HFFc6 (cell line): ENCODE measurements at regions not wholly inside any gene's neighbourhood (a gene's known extent, or its start where the extent isn't known, plus 50 kb on each side); places are given as distances from the start of the nearest gene placed in this dataset.

Source experiments
- DNase-seq: peaks from one replicate; pipeline ENCODE4 v3.0.0-alpha.2; 2018
- H3K27ac Mint-ChIP-seq: 2 replicates; pipeline ENCODE4 v1.8.0; 2020; ENCODE audit warnings: mild to moderate bottlenecking, mixed read lengths
- H3K27me3 Mint-ChIP-seq: 2 replicates; pipeline ENCODE4 v1.8.0; 2021; ENCODE audit warnings: mild to moderate bottlenecking, moderate library complexity, mixed read lengths; ENCODE audit not compliant: insufficient read depth
- H3K36me3 Mint-ChIP-seq: 2 replicates; pipeline ENCODE4 v1.8.0; 2021; ENCODE audit warnings: low read depth, mixed read lengths
- H3K4me1 Mint-ChIP-seq: 2 replicates; pipeline ENCODE4 v1.8.0; 2020; ENCODE audit warnings: low read depth, mixed read lengths
- H3K4me3 Mint-ChIP-seq: 2 replicates; pipeline ENCODE4 v1.8.0; 2020; ENCODE audit warnings: mild to moderate bottlenecking, moderate library complexity, mixed read lengths
- H3K9me3 Mint-ChIP-seq: 2 replicates; pipeline ENCODE4 v1.8.0; 2020; ENCODE audit warnings: mild to moderate bottlenecking, mixed read lengths
- TF ChIP-seq, protein P1 (sequence below): fragments of 200-600 bp; sonication (generic); IDR thresholded peaks from 2 replicates; pipeline ENCODE4 v1.5.0; 2021; ENCODE audit warnings: antibody characterized with exemption, mild to moderate bottlenecking

DNA sequence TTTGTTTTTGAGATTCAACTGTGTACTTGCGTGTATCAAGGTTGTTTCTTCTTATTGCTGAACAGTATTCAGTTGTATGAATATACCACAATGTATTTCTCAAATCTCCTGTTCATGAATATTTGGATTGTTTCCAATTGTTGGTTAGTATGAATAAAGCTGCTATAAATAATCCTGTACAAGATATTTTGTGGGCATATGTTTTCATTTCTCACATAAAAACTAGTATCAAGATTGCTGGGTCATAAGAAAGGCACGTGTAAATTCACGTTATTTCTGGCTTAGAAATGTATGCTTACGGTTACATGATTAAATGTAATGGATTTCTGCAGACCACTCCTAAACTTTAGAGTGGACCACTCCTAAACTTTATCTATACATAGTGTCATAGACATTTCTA is 96.6 kb downstream of the BTBD3 start:
- H3K4me1 Mint-ChIP-seq: no peaks in the 10 kb centered on the region
- H3K27me3 Mint-ChIP-seq: peaks cover 3% of the 10 kb centered on the region
- no peaks in the 10 kb centered on the region for H3K9me3 Mint-ChIP-seq
- no peak overlapping the region for H3K4me3 Mint-ChIP-seq
- H3K36me3 Mint-ChIP-seq: no peaks in the 10 kb centered on the region
- TF ChIP-seq, protein P1, sequence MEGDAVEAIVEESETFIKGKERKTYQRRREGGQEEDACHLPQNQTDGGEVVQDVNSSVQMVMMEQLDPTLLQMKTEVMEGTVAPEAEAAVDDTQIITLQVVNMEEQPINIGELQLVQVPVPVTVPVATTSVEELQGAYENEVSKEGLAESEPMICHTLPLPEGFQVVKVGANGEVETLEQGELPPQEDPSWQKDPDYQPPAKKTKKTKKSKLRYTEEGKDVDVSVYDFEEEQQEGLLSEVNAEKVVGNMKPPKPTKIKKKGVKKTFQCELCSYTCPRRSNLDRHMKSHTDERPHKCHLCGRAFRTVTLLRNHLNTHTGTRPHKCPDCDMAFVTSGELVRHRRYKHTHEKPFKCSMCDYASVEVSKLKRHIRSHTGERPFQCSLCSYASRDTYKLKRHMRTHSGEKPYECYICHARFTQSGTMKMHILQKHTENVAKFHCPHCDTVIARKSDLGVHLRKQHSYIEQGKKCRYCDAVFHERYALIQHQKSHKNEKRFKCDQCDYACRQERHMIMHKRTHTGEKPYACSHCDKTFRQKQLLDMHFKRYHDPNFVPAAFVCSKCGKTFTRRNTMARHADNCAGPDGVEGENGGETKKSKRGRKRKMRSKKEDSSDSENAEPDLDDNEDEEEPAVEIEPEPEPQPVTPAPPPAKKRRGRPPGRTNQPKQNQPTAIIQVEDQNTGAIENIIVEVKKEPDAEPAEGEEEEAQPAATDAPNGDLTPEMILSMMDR: no peak
- no peak for DNase-seq
- H3K27ac Mint-ChIP-seq: no peak overlapping the region

DNA sequence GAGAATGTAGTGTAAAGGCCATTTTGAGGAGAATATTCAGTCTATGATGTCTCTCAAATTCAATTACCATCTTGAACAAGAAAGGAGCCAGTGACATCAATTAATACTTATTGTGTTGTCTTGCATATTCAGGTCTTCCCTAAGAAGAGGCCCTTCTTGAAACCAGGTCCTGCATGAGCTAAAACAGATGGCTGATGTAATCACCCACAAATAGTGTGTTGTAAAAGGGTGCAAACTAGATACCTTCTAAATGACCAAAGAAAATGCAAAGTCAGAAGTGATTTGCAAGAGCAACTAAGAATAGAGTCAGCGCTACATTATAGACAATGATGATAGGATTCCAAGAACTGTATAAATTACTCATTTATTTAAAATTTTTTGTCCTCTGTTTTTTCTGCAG is 97.0 kb downstream of the BTBD3 start:
- H3K36me3 Mint-ChIP-seq: no peaks in the 10 kb centered on the region
- no peaks in the 10 kb centered on the region for H3K4me1 Mint-ChIP-seq
- no peak for DNase-seq

DNA sequence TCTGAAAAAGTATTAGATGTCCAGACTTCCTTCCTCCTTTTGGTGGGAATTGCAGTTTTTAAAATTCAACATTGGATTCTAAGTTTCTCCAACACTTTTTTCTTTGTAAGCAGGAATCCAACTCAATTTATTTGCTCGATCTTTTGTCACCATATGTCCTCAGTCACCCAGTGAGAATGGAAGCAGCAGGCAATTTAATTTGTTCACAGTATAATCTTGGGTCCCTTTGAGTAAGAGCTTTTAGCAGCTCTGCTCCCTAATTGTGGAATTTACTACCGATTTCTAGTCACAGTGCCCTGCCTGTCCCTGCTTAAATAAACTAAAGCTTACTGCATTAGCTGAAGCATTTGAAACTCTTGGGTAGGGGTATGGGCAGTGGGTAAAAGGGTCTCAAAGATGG is 98.6 kb downstream of the BTBD3 start:
- H3K36me3 Mint-ChIP-seq: no peaks in the 10 kb centered on the region
- no peak overlapping the region for H3K4me3 Mint-ChIP-seq
- H3K9me3 Mint-ChIP-seq: no peaks in the 10 kb centered on the region
- DNase-seq: no peak
- no peaks in the 10 kb centered on the region for H3K4me1 Mint-ChIP-seq
- H3K27ac Mint-ChIP-seq: no peak overlapping the region
- peaks cover 3% of the 10 kb centered on the region for H3K27me3 Mint-ChIP-seq
- TF ChIP-seq, protein P1: no peak

More for the DNA sequence above, 97.0 kb downstream of the BTBD3 start:
- TF ChIP-seq, protein P1: no peak
- H3K27ac Mint-ChIP-seq: no peak overlapping the region
- H3K27me3 Mint-ChIP-seq: peaks cover 3% of the 10 kb centered on the region
- no peaks in the 10 kb centered on the region for H3K9me3 Mint-ChIP-seq
- no peak overlapping the region for H3K4me3 Mint-ChIP-seq

DNA sequence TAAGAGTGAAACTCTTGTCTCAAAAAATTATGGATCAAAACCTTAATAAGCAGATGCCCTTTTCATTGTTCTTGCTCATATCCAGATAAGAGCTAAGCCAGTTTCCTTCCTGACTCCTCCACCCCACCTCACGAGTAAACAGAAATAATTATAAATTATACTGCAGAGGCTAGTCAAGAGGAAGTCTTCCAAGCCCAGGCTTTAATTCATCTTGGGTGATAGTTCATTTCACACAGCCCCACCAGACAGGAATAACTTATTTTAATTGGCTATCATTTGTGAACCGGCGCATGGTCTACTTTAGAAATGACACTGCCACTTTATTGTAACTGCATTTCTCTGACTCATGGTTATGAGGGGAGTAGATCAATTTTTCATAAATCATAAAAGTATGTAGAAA is 102.0 kb downstream of the BTBD3 start:
- H3K27me3 Mint-ChIP-seq: peaks cover 3% of the 10 kb centered on the region
- TF ChIP-seq, protein P1: no peak
- DNase-seq: no peak
- H3K4me3 Mint-ChIP-seq: no peak overlapping the region
- no peaks in the 10 kb centered on the region for H3K9me3 Mint-ChIP-seq
- no peaks in the 10 kb centered on the region for H3K36me3 Mint-ChIP-seq
- H3K4me1 Mint-ChIP-seq: no peaks in the 10 kb centered on the region
- no peak overlapping the region for H3K27ac Mint-ChIP-seq

DNA sequence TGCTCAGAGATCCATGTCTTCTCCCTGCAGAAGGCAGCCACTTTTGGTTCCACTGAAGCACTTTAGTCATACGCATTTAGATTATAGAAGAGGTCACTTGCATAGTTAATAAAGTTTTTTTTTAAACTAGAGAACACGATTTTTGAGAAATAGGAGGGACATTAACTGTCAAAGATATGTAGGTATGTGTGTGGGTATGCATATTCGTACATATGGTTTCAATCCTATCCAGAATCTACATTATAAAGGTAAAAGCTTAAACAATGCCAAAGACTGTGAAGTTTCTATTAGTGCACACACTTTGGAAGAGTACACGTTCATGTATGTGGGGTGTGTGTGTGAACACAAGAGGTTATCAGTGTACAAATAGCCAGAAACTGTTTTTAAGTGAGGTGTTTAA is 103.2 kb downstream of the BTBD3 start:
- DNase-seq: no peak
- Mint-ChIP-seq H3K4me3 (no peak overlapping the region), H3K9me3 (no peaks in the 10 kb centered on the region), H3K4me1 (no peaks in the 10 kb centered on the region), H3K27me3 (peaks cover 3% of the 10 kb centered on the region), H3K27ac (no peak overlapping the region), H3K36me3 (no peaks in the 10 kb centered on the region)
- TF ChIP-seq, protein P1: no peak

DNA sequence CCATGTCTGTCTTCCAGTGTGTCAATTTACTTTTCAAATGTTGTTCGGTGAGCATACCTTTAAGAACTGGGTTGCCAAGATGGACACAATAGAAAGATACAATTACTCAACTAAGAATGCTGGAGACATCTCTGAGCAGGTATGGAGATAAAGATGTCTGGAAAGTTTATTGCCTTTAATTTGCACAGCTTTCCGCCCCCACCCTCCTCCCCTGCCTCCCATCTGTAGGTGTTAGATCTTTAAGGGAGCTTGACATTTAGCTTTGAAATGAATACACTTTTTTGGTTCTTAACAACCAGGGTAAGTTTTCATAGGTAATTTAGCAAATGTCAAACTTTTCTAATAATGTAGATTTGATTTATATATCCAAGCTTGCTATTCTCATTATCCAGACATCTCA is 104.4 kb downstream of the BTBD3 start:
- Mint-ChIP-seq H3K36me3 (no peaks in the 10 kb centered on the region), H3K27me3 (no peaks in the 10 kb centered on the region; the same call in 1 of the 2 replicates)

More for the DNA sequence above, 104.4 kb downstream of the BTBD3 start:
- Mint-ChIP-seq H3K9me3 (no peaks in the 10 kb centered on the region), H3K4me1 (no peaks in the 10 kb centered on the region), H3K4me3 (no peak overlapping the region), H3K27ac (no peak overlapping the region)
- TF ChIP-seq, protein P1: no peak
- no peak for DNase-seq
